Mesenchymal stem cell (in vitro differentiated cells and primary cell): ENCODE measurements at regions not wholly inside any gene's neighbourhood (a gene's known extent, or its start where the extent isn't known, plus 50 kb on each side); places are given as distances from the start of the nearest gene placed in this dataset.

Experiments used
- DNase-seq: peaks from one replicate; pipeline ENCODE4 v3.0.0-alpha.2; 2013
- H2AFZ ChIP-seq: one replicate; pipeline ENCODE4 v1.6.1; 2013; ENCODE audit warnings: low read depth, mild to moderate bottlenecking, control low read depth, inconsistent platforms, low read length, moderate library complexity
- H2AK5ac ChIP-seq: 2 replicates; pipeline ENCODE4 v1.6.1; 2013; ENCODE audit warnings: low read length, moderate library complexity, mild to moderate bottlenecking, inconsistent platforms; ENCODE audit not compliant: severe bottlenecking
- H2BK120ac ChIP-seq: one replicate; pipeline ENCODE4 v1.6.1; 2013; ENCODE audit warnings: low read depth, mild to moderate bottlenecking, inconsistent platforms, low read length, moderate library complexity
- H2BK12ac ChIP-seq, 2 experiments: one replicate each; pipeline ENCODE4 v1.6.1; 2013; ENCODE audit warnings: inconsistent platforms in 2 of 2, low read length in 2 of 2, mild to moderate bottlenecking in 2 of 2, moderate library complexity in 2 of 2, control low read depth in 1 of 2
- H2BK15ac ChIP-seq: one replicate; pipeline ENCODE4 v1.6.1; 2013; ENCODE audit warnings: mild to moderate bottlenecking, low read depth, inconsistent platforms; ENCODE audit not compliant: poor library complexity, severe bottlenecking
- H2BK5ac ChIP-seq: 2 replicates; pipeline ENCODE4 v1.6.1; 2013; ENCODE audit warnings: low read depth, mild to moderate bottlenecking, low read length, control low read depth, inconsistent platforms; ENCODE audit not compliant: poor library complexity, severe bottlenecking
- H3K14ac ChIP-seq, 2 experiments: one replicate each; pipeline ENCODE4 v1.6.1; 2013; ENCODE audit warnings: inconsistent platforms in 2 of 2, low read length in 2 of 2, control low read depth in 1 of 2, mild to moderate bottlenecking in 1 of 2, moderate library complexity in 1 of 2
- H3K18ac ChIP-seq, 2 experiments: one replicate each; pipeline ENCODE4 v1.6.1; 2013; ENCODE audit warnings: inconsistent platforms in 2 of 2, low read length in 2 of 2, control low read depth in 1 of 2, low read depth in 1 of 2, mild to moderate bottlenecking in 1 of 2
- H3K23ac ChIP-seq, 2 experiments: one replicate each; pipeline ENCODE4 v1.6.1; 2013; ENCODE audit warnings: inconsistent platforms in 2 of 2, low read length in 2 of 2, mild to moderate bottlenecking in 2 of 2, moderate library complexity in 2 of 2, control low read depth in 1 of 2
- H3K27ac ChIP-seq: 2 replicates; pipeline ENCODE4 v1.5.1; 2013; ENCODE audit warnings: mild to moderate bottlenecking, moderate library complexity, low read length, control low read depth, inconsistent platforms; ENCODE audit not compliant: poor library complexity, severe bottlenecking
- H3K27me3 ChIP-seq, 2 experiments: 2 replicates each; pipeline versions ENCODE4 v1.6.1 to v1.7.0; 2013; ENCODE audit warnings: low read length in 2 of 2, mild to moderate bottlenecking in 2 of 2, moderate library complexity in 2 of 2, control low read depth in 1 of 2, inconsistent platforms in 1 of 2; ENCODE audit not compliant: control insufficient read depth in 1 of 2, insufficient read depth in 1 of 2
- H3K36me3 ChIP-seq, 2 experiments: 2 replicates each; pipeline versions ENCODE4 v1.6.1 to v1.7.0; 2013; ENCODE audit warnings: low read length in 2 of 2, control low read depth in 1 of 2, inconsistent platforms in 1 of 2, low read depth in 1 of 2, mild to moderate bottlenecking in 1 of 2; ENCODE audit not compliant: insufficient read depth in 2 of 2, control insufficient read depth in 1 of 2
- H3K4ac ChIP-seq, 2 experiments: one replicate each; pipeline ENCODE4 v1.6.1; 2013; ENCODE audit warnings: inconsistent platforms in 2 of 2, low read length in 2 of 2, mild to moderate bottlenecking in 2 of 2, moderate library complexity in 2 of 2, control low read depth in 1 of 2, low read depth in 1 of 2
- H3K4me1 ChIP-seq: 2 replicates; pipeline ENCODE4 v1.6.1; 2013; ENCODE audit warnings: low read depth, low read length, control low read depth; ENCODE audit not compliant: control insufficient read depth, insufficient read depth
- H3K4me2 ChIP-seq: 2 replicates; pipeline ENCODE4 v1.6.1; 2013; ENCODE audit warnings: low read length, mild to moderate bottlenecking, inconsistent platforms; ENCODE audit not compliant: poor library complexity, severe bottlenecking
- H3K4me3 ChIP-seq, 2 experiments: 2 replicates each; pipeline versions ENCODE4 v1.5.1 to v1.7.0; 2013; ENCODE audit warnings: low read length in 2 of 2, mild to moderate bottlenecking in 2 of 2, control low read depth in 1 of 2, low read depth in 1 of 2; ENCODE audit not compliant: insufficient read depth in 1 of 2
- H3K79me1 ChIP-seq: replicated peaks from 2 replicates; pipeline ENCODE4 v1.6.1; 2013; ENCODE audit warnings: mild to moderate bottlenecking, control low read depth, low read length, inconsistent platforms; ENCODE audit not compliant: poor library complexity, severe bottlenecking
- H3K9ac ChIP-seq: 2 replicates; pipeline ENCODE4 v1.7.0; 2013; ENCODE audit warnings: mild to moderate bottlenecking, low read length, moderate library complexity
- H3K9me3 ChIP-seq: 2 replicates; pipeline ENCODE4 v1.7.0; 2013; ENCODE audit warnings: mild to moderate bottlenecking, low read length; ENCODE audit not compliant: control insufficient read depth
- H4K8ac ChIP-seq: one replicate; pipeline ENCODE4 v1.6.1; 2013; ENCODE audit warnings: inconsistent platforms, mild to moderate bottlenecking, low read length, moderate library complexity
- H4K91ac ChIP-seq: one replicate; pipeline ENCODE4 v1.6.1; 2013; ENCODE audit warnings: mild to moderate bottlenecking, low read length, inconsistent platforms
- WGBS: methylation state at CpG from one replicate; pipeline ENCODE4 v1.1.7; 2013; ENCODE audit warnings: mixed read lengths; 5-methylcytosine and 5-hydroxymethylcytosine counted together

- Histone ChIP-seq H3K18ac (no peak overlapping the region), H3K9ac (no peak overlapping the region), H2AK5ac (no peak overlapping the region), H2AFZ (no peak overlapping the region), H3K27ac (no peak overlapping the region), H3K9me3 (peaks cover 3% of the 10 kb centered on the region), H2BK120ac (no peak overlapping the region), H4K8ac (no peak overlapping the region), H3K23ac (no peak overlapping the region), H3K36me3 (no peaks in the 10 kb centered on the region), H4K91ac (no peak overlapping the region), H3K4ac (no peak overlapping the region), H3K79me1 (no peaks in the 10 kb centered on the region), H2BK5ac (no peak overlapping the region), H3K4me3 (no peak overlapping the region), H3K14ac (no peak overlapping the region), H3K4me1 (no peaks in the 10 kb centered on the region), H3K27me3 (no peaks in the 10 kb centered on the region), H2BK15ac (no peak overlapping the region), H3K4me2 (no peak overlapping the region), H2BK12ac (no peak overlapping the region)
- 79% methylated on average over 3 of the region's 3 CpGs for WGBS
- no peak for DNase-seq
Observed at GRCh38 chr16:24414534-24414933, 124.8 kb upstream of the RBBP6 start.

- no peak overlapping the region for H2AFZ ChIP-seq
- H4K8ac ChIP-seq, result no peak overlapping the region
- H2BK12ac ChIP-seq, result no peak overlapping the region
- 59% methylated on average over 3 of the region's 3 CpGs for WGBS
- H3K79me1 ChIP-seq, result no peaks in the 10 kb centered on the region
- H3K14ac ChIP-seq, result no peak overlapping the region
- H3K9me3 ChIP-seq, result peaks cover 3% of the 10 kb centered on the region
- H2BK15ac ChIP-seq, result no peak overlapping the region
- H2BK5ac ChIP-seq, result no peak overlapping the region
- no peak overlapping the region for H3K23ac ChIP-seq
- no peak overlapping the region for H3K4me3 ChIP-seq
- H3K9ac ChIP-seq, result no peak overlapping the region
- H3K36me3 ChIP-seq, result no peaks in the 10 kb centered on the region
- H3K4me2 ChIP-seq, result no peak overlapping the region
- no peak overlapping the region for H3K18ac ChIP-seq
- H4K91ac ChIP-seq, result no peak overlapping the region
- H2BK120ac ChIP-seq, result no peak overlapping the region
- H2AK5ac ChIP-seq, result no peak overlapping the region
- DNase-seq, result no peak
- H3K27me3 ChIP-seq, result no peaks in the 10 kb centered on the region
- H3K4ac ChIP-seq, result no peak overlapping the region
- no peaks in the 10 kb centered on the region for H3K4me1 ChIP-seq
- no peak overlapping the region for H3K27ac ChIP-seq
Observed at GRCh38 chr16:24418733-24419132, 120.6 kb upstream of the RBBP6 start.

- no peak for DNase-seq
- H3K4ac ChIP-seq, result no peak overlapping the region
- no peak overlapping the region for H2AK5ac ChIP-seq
- H3K14ac ChIP-seq, result no peak overlapping the region
- H2AFZ ChIP-seq, result no peak overlapping the region
- H3K18ac ChIP-seq, result no peak overlapping the region
- no peak overlapping the region for H4K8ac ChIP-seq
- H3K9ac ChIP-seq, result no peak overlapping the region
- H3K4me2 ChIP-seq, result no peak overlapping the region
- H2BK15ac ChIP-seq, result no peak overlapping the region
- H2BK5ac ChIP-seq, result no peak overlapping the region
- no peak overlapping the region for H2BK12ac ChIP-seq
- H3K36me3 ChIP-seq, result no peaks in the 10 kb centered on the region
- WGBS, result 75% methylated on average over 3 of the region's 4 CpGs
- no peak overlapping the region for H2BK120ac ChIP-seq
- H3K9me3 ChIP-seq, result no peaks in the 10 kb centered on the region
- H3K4me3 ChIP-seq, result no peak overlapping the region
- H3K23ac ChIP-seq, result no peak overlapping the region
- H3K79me1 ChIP-seq, result no peaks in the 10 kb centered on the region
- no peaks in the 10 kb centered on the region for H3K4me1 ChIP-seq
- no peaks in the 10 kb centered on the region for H3K27me3 ChIP-seq
- no peak overlapping the region for H3K27ac ChIP-seq
- H4K91ac ChIP-seq, result no peak overlapping the region
Observed at GRCh38 chr16:24423312-24423711, 116.1 kb upstream of the RBBP6 start.

GRCh38 chr16:24424364-24424763 is 115.0 kb upstream of the RBBP6 start:
- Histone ChIP-seq H3K9ac (no peak overlapping the region), H3K79me1 (no peaks in the 10 kb centered on the region), H4K8ac (no peak overlapping the region), H2AK5ac (no peak overlapping the region), H3K27ac (no peak overlapping the region), H3K4me2 (no peak overlapping the region), H3K9me3 (no peaks in the 10 kb centered on the region), H3K4ac (no peak overlapping the region), H3K4me1 (no peaks in the 10 kb centered on the region), H2BK15ac (no peak overlapping the region), H3K27me3 (no peaks in the 10 kb centered on the region), H3K23ac (no peak overlapping the region), H3K14ac (no peak overlapping the region), H2AFZ (no peak overlapping the region), H3K36me3 (no peaks in the 10 kb centered on the region), H4K91ac (no peak overlapping the region), H2BK120ac (no peak overlapping the region), H2BK12ac (no peak overlapping the region), H3K18ac (no peak overlapping the region), H2BK5ac (no peak overlapping the region), H3K4me3 (no peak overlapping the region)
- no peak for DNase-seq
- WGBS, result 83% methylated on average over 1 of the region's 3 CpGs
